NCI-H146 (cell line): ENCODE measurements at regions not wholly inside any gene's neighbourhood (a gene's known extent, or its start where the extent isn't known, plus 50 kb on each side); places are given as distances from the start of the nearest gene placed in this dataset.
"Not testable (repeated sequence)": the region's sequence is repeated elsewhere in the genome, so short reads cannot be mapped to it uniquely, and the experiment has no call there.

Source experiments
- DNase-seq: peaks from one replicate; lab custom pipeline; 2025; lab: John Stamatoyannopoulos, UW

DNA sequence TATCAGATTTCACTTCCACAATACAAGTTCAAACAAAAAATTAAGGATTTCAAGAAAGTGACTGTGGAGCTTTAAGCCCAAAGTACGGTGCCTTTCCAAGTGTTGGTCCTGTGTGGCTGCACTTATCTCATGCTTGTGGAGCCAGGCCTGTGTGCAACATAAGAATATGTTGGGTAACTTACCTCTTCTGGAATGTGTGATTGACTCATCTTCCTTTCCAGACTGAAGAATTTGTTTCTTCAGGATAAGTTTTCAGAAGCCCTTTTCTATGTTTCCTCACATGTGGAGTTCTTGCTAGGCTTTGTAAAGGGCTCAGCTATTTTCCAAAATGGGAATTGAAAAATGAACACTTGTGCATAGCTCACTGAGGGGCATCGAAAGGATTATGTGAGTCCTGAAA lies 485.1 kb upstream of the PAPPA start:
- no peak for DNase-seq

DNA sequence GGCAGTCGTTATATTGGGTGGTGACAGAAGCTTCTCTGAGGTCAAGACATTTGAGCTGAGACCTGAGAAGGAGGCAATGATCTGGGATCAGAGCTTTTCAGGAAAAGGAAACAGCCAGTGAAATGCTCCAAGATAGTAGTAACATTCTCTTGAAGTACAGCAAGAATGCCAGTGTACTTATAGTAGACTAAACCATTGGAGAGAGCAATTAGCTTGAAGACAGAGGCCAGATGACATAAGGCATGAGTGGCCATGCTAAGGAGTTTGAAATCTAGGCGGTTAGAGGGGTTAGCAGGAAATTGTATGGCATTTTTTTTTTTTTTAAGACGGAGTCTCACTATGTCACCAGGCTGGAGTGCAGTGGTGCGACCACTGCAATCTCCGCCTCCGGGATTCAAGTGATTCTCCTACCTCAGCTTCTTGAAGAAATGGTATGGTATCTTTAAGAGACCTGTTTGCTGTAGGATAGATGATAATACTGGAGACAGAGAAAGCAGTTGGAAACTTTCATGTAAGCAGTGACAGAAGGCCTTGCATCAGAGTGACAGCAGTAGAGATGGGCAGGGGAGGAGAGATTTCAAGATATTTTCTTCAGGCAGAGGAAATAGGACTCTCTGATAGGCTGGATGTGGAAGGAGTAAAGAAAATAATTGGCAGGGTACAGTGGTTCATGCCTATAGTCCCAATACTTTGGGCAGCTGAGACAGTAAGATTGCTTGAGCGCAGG lies 482.2 kb upstream of the PAPPA start:
- no peak for DNase-seq

DNA sequence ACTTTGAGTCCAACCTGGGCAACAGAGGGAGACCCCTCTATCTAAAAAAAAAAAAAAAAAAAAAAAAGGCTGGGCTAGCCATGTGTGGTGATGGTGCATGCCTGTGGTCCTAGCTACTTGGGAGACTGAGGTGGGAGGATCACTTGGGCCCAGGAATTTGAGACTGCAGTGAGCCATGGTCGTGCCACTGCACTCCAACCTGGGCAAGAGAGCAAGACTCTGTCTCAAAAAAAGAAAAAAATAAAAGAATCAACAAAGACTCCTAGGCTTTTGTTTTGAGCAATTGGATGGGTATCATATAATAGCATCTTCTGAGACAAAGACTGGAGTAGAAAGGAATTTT lies 481.7 kb upstream of the PAPPA start:
- no peak for DNase-seq

DNA sequence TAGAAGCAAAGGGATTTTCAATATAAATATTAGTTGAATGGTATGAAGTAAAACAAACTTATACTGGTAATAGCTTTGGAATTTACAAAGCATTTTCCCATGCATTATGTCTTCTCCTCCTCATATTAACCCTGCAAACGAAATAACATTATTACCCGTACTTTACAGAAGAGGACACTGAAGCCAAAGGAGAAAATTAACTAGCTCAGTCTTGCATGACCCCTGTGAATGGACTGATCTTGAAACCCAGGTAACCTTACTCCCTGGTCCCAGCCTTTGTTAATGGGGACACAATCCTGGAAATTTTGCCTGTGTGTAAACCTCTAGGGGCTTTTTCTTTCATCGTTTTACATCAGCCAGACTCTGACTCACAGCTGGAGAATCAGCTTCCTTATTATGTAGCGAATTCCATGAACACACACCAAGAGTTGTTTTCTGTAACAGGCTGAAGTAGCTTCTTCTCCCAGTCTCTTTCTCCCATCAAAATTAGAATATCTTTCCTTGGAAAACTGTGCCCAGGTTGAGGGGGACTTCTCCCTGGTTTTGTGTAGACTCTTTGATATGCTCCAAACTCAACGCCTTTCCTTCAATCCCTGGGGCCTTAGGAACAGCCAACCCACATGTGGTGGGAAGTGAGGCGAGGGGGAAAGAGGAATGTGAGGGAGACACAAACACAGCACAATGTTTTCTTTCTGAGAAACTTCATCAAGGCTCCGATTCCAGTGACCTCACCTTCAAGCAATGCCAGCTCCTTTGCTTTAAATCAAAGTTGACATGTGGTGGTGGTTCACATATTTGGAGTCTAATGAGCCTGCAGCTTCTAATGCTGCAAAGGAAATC lies 480.9 kb upstream of the PAPPA start:
- no peak for DNase-seq

DNA sequence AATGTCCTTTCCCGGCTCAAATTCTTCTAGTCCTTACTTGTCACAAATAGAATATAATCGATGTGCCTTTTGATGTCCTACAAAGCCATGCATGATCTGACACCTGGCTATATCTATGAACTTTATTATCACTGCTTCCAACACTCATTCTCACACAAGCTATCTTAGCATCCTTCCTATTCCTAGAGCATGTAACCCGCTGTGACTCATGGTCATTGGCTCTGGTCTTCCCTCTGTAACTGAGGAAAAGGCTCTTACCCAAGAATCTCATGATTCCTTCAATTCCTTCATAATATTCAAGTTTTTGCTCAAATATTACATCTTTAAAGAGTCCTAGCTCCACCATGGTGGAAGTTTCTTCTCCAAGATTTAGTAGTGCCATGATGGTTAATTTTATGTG lies 480.0 kb upstream of the PAPPA start:
- no peak for DNase-seq

DNA sequence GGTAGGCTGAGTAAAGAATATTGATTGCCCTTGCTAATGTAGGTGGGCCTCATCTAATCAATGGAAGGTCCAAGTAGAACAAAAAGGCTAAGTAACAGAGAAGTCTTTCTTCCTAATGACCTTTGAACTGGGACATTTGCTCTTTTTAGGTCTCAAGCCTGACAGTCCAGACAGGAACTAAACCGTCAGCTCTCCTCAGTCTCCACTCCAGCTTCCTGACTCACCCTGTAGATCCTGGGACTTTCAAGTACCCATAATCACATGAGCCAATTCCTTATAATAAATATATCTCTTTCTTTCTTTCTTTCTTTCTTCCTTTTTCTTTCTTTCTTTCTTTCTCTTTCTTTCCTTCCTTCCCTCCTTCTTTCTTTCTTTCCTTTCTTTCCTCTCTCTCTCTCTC lies 479.5 kb upstream of the PAPPA start:
- DNase-seq, result no peak

DNA sequence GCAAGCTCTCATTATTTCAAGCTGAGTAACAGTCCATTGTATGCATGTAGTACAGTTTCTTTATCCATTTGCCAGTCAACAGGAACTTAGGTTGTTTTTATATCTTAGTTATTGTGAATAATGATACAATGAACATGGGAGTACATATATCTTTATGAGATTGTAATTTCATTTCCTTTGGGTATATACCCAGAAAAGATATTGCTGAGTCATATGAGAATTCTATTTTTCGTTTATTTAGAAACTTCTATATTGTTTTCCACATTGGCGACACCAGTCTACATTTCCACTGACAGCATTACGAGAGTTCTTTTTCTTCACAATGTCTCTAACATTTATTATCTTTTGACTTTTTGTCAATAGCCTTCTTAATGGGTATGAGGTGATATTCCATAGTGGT lies 477.8 kb upstream of the PAPPA start:
- no peak for DNase-seq

DNA sequence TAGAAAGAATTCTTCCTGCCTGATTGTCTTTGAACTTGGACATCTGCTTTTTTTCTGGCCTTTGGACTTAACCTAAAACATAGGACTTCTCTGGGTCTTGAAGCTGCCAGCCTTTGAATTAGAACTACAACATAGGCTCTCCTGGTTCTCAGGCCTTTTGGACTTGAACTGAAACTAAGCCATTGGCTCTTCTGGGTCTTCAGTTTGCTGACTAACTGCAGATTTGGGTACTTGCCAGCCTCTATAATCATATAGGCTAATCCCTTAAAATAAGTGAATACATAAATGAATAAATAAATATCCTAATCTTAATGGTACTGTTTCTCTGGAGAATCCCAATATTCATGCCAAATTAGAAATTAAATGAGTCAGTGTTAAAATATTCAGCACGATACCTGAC lies 473.4 kb upstream of the PAPPA start:
- DNase-seq, result no peak

DNA sequence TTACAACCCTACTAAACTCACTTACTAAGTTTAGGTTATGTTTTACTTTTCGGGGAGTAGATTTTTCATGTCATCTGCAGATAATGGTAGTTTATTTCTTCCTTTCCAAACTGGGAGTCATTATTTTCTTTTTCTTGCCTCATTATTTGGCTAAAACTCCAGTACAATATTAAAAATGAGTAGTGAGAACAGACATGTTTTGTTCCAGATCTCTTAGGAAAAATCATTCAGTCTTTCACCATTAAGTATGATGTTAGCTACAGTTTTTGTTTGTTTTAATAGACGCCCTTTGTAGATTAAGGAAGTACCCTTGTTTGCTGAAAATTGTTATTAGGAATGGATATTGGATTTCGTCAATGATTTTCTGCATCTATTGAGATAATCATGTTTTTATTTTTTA lies 472.0 kb upstream of the PAPPA start:
- DNase-seq, result no peak

DNA sequence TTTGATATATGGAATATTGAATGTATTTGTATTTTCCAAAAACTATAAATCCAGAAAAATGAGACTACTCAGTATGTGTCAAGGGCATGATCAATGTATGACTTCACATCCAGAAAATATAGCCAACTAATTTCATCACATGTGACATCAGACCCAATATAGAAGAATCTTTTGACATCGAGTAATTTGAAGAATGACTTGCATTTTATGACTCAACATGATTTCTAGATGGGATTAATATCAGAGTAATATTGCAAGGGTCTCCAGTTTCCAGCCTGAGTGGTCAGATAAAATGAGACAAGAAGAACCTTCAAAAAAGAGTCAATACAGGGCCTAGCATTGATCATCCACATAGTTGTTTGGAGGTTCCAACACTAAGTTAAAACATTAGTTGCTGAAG lies 467.5 kb upstream of the PAPPA start:
- no peak for DNase-seq

DNA sequence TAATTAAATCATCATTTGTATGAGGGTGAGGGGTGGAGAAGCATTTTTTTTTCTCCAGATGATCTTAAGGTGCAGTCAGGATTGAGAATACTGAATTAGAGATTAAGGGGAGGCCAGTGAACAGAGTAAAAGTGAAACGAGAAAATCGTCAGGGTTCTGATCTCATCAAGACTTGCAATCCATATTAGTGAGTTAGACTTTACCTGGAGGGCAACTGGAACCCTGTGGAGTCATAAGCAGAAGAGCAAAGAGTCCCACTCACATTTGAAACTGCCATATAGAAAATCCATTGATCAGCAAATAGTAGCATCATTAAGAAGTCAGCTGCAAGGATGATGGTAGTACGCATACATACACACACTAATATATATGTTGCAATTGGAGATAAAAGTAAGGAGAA lies 466.2 kb upstream of the PAPPA start:
- no peak for DNase-seq

DNA sequence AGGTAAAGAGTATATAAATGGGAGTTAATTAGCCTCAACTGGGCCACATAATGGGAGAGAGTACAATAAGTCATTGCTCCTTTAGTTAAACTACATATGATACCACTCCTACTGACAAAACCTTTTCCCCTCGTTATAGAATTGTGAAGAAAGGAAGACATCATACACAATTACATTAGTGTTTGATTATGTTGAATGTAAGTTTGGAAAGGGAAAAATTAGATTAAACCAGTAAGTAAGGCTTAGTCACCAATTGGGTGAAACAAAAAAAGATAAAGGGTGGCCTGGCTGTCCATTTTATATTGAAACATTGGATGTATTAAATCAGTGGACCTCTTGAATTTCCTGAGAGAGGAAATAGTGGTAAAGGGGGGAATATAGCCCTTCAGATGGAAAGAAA lies 464.3 kb upstream of the PAPPA start:
- DNase-seq, result no peak

DNA sequence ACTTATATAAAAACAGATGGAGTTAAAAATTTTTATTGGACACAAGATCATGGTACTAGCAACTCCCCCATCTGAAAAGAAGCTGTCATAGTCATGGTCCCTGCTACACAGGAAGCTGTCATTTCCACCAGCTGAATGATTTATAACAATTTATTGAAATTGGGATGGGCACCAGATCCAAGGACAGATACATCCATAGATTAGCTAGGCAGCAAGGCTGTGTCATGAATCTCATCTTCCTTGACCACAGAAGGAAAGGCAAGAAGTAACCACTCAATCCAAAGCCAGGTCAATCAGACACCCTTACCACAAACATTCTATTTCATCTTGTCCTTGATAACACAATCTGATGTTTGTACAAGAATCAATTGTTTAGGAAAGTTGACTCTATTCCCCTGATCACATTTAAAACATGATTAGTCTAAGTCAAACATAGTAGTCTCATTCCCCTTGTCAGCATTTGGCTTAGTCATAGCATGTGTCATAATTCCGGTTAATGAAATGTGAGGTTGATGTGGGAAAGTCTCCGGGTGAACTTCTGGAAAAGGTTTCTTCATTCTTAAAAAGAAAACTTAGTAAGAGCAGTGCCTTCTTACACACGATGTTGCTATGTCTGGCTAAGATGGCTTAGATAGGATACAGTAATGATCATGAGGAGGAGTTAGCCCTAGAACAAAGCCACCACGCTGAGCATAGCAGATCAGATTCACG lies 462.6 kb upstream of the PAPPA start:
- DNase-seq, result no peak

DNA sequence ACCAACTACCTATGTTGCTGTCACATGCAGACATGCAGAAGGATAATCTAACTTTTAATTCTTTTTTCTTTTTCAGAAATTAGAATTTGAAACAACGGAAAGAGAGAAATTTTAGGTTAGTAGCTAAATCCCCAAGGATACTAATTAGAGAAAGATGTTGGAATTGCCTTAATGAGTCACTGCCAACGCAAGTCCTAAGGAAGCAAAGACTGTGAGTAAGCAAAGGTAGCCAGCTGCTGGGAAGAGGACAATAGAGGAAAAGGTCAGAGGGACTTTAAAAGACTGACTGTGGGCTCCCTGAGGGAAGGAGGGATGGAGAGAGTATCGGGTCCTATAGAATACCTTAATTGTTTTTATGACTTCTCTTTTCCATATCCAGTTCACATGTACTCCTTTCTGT lies 461.9 kb upstream of the PAPPA start:
- no peak for DNase-seq

DNA sequence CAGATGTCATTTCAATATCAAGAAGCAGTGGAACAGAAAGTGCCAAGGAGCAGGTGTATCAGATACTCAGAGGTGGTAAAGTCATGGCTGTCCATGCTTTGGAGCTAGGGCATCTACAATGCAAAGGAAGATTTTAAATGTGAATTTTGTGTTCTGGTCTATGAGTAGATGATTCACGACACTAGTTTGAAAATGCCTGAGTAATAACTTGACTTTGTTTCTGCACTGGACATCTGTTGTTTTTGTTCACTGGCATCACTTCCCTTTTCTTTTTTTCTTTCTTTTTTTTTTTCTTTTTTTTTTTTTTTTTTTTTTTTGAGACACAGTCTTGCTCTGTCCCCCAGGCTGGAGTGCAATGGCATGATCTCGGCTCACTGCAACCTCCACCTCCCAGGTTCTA lies 460.7 kb upstream of the PAPPA start:
- not testable (repeated sequence) for DNase-seq

DNA sequence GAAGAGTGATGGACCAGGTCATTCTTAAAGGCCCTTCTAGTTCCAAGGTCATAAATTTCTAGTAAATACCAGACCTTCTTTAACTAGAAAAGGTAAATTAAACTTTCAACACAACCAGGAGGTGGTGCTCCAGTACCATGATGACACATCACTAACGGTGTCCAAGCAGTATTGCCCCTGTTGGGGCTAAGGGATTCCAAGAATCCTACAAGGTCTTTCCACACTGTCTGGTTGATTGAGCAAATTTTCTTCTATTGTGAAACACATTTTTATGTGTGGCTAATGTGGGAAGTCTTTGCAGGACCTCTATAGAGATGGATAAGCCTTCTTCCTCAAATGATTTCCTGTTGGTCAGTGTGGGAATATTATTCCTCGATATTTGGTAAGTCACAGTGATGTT lies 459.6 kb upstream of the PAPPA start:
- no peak for DNase-seq

DNA sequence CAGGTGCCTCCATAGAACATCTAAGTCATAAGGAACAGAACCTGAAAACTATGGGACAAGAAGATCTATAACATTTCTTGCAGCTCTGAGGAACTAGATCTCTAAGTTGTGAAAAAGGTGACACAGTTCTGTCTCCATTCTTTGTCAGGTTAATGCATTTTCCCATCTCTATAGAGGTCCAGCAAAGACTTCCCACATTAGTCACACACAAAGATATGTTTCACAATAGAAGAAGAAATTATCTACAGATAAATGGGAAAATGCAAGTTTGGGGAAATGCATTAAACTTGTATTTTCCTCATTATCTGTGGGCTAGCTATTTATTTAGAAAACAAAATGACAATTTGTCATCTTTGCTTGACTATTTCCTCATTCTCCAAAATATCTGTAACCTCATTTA lies 458.6 kb upstream of the PAPPA start:
- DNase-seq, result no peak

DNA sequence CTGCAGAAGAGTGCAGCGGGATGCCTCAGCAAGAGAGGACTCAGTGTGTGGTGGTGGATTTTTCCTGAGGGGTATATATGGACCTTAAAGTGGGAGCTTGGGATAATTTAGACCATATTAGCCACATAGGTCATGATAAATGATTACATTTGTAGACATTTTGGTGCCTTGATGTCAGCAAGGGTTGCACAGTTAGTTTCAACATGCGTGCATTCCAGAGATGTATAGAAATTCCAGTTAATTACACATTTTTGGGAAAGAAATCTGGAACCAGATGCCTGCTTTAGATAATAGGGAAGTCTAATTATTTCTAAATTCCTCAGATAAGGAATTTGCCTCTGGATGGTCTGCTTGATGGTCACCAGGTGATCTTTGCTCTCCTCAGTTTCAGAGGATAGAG lies 440.6 kb upstream of the PAPPA start:
- no peak for DNase-seq

DNA sequence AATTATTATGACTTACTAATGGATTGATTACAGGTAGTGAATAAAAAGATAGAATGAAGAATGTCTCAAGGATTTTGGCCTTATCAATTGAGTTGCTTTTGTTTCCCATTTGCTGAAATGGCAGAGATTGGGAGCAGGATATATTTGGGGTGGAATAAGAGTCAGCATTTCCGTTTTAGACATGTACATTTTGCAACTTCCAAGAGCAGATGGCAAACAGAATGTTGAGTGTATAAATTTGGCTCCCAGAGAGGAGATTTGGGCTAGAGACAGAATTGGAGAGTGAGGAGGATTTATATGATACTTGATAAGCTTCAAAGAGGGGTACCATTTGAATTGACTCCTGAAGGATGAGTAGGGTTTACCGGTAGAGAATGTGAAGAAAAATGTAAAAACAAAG lies 437.9 kb upstream of the PAPPA start:
- DNase-seq, result no peak

DNA sequence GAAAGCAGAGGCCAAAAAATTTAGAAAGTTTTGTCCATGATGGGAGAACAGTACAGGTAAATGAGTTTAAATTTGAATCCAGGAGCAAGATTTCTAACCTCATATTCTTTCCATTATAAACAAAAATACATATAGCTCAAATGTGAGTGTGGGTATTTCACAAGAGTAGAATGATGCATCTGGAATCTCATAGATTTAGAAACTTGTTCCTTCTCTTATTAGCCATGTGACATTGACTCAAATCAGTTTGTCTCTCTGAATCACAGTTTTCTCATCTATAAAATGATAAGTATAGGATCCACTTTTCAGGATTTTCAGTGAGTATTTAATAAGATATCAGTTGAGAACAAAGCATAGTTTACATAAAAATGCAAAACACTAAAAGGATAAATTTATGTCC lies 436.3 kb upstream of the PAPPA start:
- no peak for DNase-seq

DNA sequence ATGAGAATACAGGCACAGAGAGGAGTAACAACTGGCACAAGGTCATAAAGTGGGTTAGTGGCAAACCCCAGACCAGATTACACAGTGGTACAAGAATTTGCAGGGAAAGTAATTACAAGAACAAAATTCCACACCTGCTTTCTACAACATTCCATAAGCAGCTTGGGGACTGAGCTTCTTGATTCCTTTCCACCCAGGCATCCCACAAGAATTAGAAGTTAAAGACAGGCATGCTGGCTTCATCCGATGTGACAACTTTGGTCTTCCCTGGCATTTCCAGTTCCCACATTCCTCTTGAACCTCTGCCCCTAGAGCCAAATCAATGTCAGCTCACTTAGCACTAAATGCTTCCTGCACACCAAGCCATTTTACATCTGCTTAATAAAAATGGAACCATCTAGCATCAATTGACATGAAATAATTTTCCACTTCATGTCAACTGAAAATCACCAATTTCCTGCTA lies 435.8 kb upstream of the PAPPA start:
- DNase-seq, result no peak

DNA sequence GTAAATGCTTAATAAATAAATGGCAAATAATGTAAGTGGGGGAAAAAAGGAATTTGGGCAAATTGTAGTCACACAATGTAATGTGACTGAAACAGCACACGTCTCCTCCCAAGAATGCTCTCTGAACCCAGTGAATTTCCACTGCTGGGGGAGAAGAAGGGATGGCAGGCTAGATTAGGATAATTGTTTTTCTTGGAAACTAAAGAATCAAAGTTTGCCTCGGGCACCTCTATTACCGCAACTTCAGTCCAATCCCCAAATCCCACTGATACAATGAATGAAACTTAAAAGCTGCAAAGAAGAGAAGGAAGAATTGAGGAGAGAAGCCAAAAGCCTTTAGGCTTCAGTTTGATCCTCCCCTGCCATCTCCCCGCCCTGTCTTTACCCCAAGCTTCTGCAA lies 423.2 kb upstream of the PAPPA start:
- DNase-seq, result no peak

DNA sequence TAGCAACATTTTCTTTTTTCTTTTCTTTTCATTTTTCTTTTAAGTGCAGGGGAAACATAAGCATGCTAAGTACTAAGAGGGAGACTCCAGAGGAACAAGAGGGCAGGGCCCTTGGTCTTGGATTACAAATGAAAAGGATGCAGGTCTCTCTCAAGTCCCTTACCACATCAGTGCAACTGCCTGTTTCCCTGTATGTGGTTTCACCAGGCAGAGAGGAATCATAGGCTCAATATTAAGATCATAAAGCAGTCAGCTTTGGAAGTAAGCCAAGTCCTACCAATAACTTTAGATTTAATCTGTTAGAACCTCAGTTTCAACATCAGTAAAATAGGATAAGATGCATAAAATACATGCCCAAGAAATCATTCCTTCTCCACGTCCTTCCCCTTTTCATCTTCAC lies 422.7 kb upstream of the PAPPA start:
- DNase-seq, result no peak
